Neural progenitor cell (in vitro differentiated cells): ENCODE measurements at regions not wholly inside any gene's neighbourhood (a gene's known extent, or its start where the extent isn't known, plus 50 kb on each side); places are given as distances from the start of the nearest gene placed in this dataset.

Experiments used
- DNase-seq: peaks from one replicate; pipeline ENCODE4 v3.0.0-alpha.2; 2016; ENCODE audit warnings: low spot score
- H2AFZ ChIP-seq: fragments of 200-600 bp; sonication (generic); replicated peaks from 2 replicates; pipeline ENCODE4 v1.6.1; 2016; ENCODE audit warnings: antibody characterized with exemption
- H3F3A ChIP-seq: fragments of 200-600 bp; sonication (generic); 2 replicates; pipeline ENCODE4 v1.6.1; 2016; ENCODE audit warnings: antibody characterized with exemption, low read depth
- H3K27ac ChIP-seq: fragments of 200-600 bp; sonication (generic); 2 replicates; pipeline ENCODE4 v1.5.1; 2016; ENCODE audit warnings: mild to moderate bottlenecking
- H3K27me3 ChIP-seq: fragments of 200-600 bp; sonication (generic); 2 replicates; pipeline ENCODE4 v1.6.1; 2016; ENCODE audit warnings: mild to moderate bottlenecking, moderate library complexity
- H3K36me3 ChIP-seq: fragments of 200-600 bp; sonication (generic); 2 replicates; pipeline ENCODE4 v1.5.1; 2016
- H3K4me1 ChIP-seq: fragments of 200-600 bp; sonication (generic); 2 replicates; pipeline ENCODE4 v1.6.1; 2016; ENCODE audit warnings: mixed run types
- H3K4me2 ChIP-seq: fragments of 200-600 bp; sonication (generic); 2 replicates; pipeline ENCODE4 v1.6.1; 2016
- H3K4me3 ChIP-seq: fragments of 200-600 bp; sonication (generic); 2 replicates; pipeline ENCODE4 v1.5.1; 2016
- H3K79me2 ChIP-seq: fragments of 200-600 bp; sonication (generic); 2 replicates; pipeline ENCODE4 v1.6.1; 2016; ENCODE audit warnings: low read depth
- H3K9ac ChIP-seq: fragments of 200-600 bp; sonication (generic); 2 replicates; pipeline ENCODE4 v1.6.1; 2016
- H3K9me3 ChIP-seq: fragments of 200-600 bp; sonication (generic); 2 replicates; pipeline ENCODE4 v1.5.1; 2016; ENCODE audit warnings: low read depth
- H4K20me1 ChIP-seq: fragments of 200-600 bp; sonication (generic); 2 replicates; pipeline ENCODE4 v1.6.1; 2016; ENCODE audit warnings: low read depth
- H3K27ac Mint-ChIP-seq: 3 replicates; pipeline ENCODE4 v1.8.0; 2021; ENCODE audit warnings: mixed read lengths
- H3K27me3 Mint-ChIP-seq: 2 replicates; pipeline ENCODE4 v1.8.0; 2022; ENCODE audit warnings: low read depth, mild to moderate bottlenecking, inconsistent platforms, moderate library complexity, mixed read lengths; ENCODE audit not compliant: insufficient read depth
- H3K36me3 Mint-ChIP-seq: 3 replicates; pipeline ENCODE4 v1.8.0; 2021; ENCODE audit warnings: mixed read lengths
- H3K4me1 Mint-ChIP-seq: 3 replicates; pipeline ENCODE4 v1.8.0; 2021; ENCODE audit warnings: mixed read lengths
- H3K4me3 Mint-ChIP-seq: 3 replicates; pipeline ENCODE4 v1.8.0; 2021; ENCODE audit warnings: mild to moderate bottlenecking, moderate library complexity, mixed read lengths
- H3K9me3 Mint-ChIP-seq: 3 replicates; pipeline ENCODE4 v1.8.0; 2020; ENCODE audit warnings: mixed read lengths
- CTCF ChIP-seq: fragments of 200-600 bp; sonication (generic); IDR thresholded peaks from 2 replicates; pipeline ENCODE4 v1.5.1; 2017; ENCODE audit warnings: antibody characterized with exemption, mild to moderate bottlenecking
- EZH2 ChIP-seq: fragments of 200-600 bp; sonication (generic); IDR thresholded peaks from 2 replicates; pipeline ENCODE4 v1.6.1; 2017; ENCODE audit warnings: antibody characterized with exemption, mild to moderate bottlenecking, moderate library complexity
- EZH2phosphoT487 ChIP-seq: fragments of 200-600 bp; sonication (generic); IDR thresholded peaks from 2 replicates; pipeline ENCODE4 v1.6.1; 2017; ENCODE audit warnings: antibody characterized with exemption

- H2AFZ ChIP-seq: no peak overlapping the region
- no peak overlapping the region for H3K4me3 ChIP-seq
- H3K9ac ChIP-seq: no peak overlapping the region
- no peak overlapping the region for H3K27ac ChIP-seq
- H3K27me3 ChIP-seq: no peaks in the 10 kb centered on the region
- H4K20me1 ChIP-seq: no peaks in the 10 kb centered on the region
- Mint-ChIP-seq H3K4me3 (peak overlapping the region; percentile 4), H3K27me3 (peaks cover 16% of the 10 kb centered on the region), H3K36me3 (peaks cover 4% of the 10 kb centered on the region), H3K9me3 (peaks cover 4% of the 10 kb centered on the region), H3K4me1 (peaks cover 45% of the 10 kb centered on the region), H3K27ac (peak overlapping the region; percentile 34)
- no peaks in the 10 kb centered on the region for H3F3A ChIP-seq
- no peaks in the 10 kb centered on the region for H3K79me2 ChIP-seq
- no peak for DNase-seq
- peaks cover 12% of the 10 kb centered on the region for H3K4me1 ChIP-seq
- TF ChIP-seq EZH2phosphoT487: no peak
- H3K4me2 ChIP-seq: no peak overlapping the region
- H3K9me3 ChIP-seq: no peaks in the 10 kb centered on the region
- H3K36me3 ChIP-seq: no peaks in the 10 kb centered on the region
Measured at GRCh38 chr2:234587341-234588053, 90.6 kb upstream of the ARL4C start.

GRCh38 chr2:234583331-234583730 is 86.5 kb upstream of the ARL4C start:
- no peak overlapping the region for H3K4me3 ChIP-seq
- H3K79me2 ChIP-seq: no peaks in the 10 kb centered on the region
- no peaks in the 10 kb centered on the region for H3K9me3 ChIP-seq
- no peak overlapping the region for H3K9ac ChIP-seq
- Mint-ChIP-seq H3K27ac (peak overlapping the region; percentile 32), H3K9me3 (peaks cover 4% of the 10 kb centered on the region), H3K36me3 (peaks cover 4% of the 10 kb centered on the region), H3K4me1 (peaks cover 56% of the 10 kb centered on the region), H3K27me3 (peaks cover 9% of the 10 kb centered on the region), H3K4me3 (no peak overlapping the region)
- no peaks in the 10 kb centered on the region for H3K36me3 ChIP-seq
- TF ChIP-seq EZH2phosphoT487 (no peak), EZH2 (no peak), CTCF (no peak)
- no peak overlapping the region for H2AFZ ChIP-seq
- peaks cover 25% of the 10 kb centered on the region for H3K4me1 ChIP-seq
- H3K27me3 ChIP-seq: no peaks in the 10 kb centered on the region
- no peak overlapping the region for H3K27ac ChIP-seq
- H4K20me1 ChIP-seq: no peaks in the 10 kb centered on the region
- H3F3A ChIP-seq: no peaks in the 10 kb centered on the region
- no peak for DNase-seq
- no peak overlapping the region for H3K4me2 ChIP-seq

- Histone ChIP-seq H2AFZ (no peak overlapping the region), H3K9ac (no peak overlapping the region), H3K4me3 (no peak overlapping the region), H3K79me2 (no peaks in the 10 kb centered on the region), H4K20me1 (no peaks in the 10 kb centered on the region), H3F3A (no peaks in the 10 kb centered on the region), H3K27me3 (no peaks in the 10 kb centered on the region), H3K27ac (no peak overlapping the region), H3K9me3 (no peaks in the 10 kb centered on the region), H3K4me2 (no peak overlapping the region), H3K4me1 (peaks cover 13% of the 10 kb centered on the region), H3K36me3 (no peaks in the 10 kb centered on the region)
- H3K4me1 Mint-ChIP-seq: peaks cover 44% of the 10 kb centered on the region
- H3K9me3 Mint-ChIP-seq: peaks cover 5% of the 10 kb centered on the region
- no peak for DNase-seq
- no peak overlapping the region for H3K4me3 Mint-ChIP-seq
- TF ChIP-seq CTCF: no peak
- peaks cover 6% of the 10 kb centered on the region for H3K27me3 Mint-ChIP-seq
- H3K36me3 Mint-ChIP-seq: peaks cover 4% of the 10 kb centered on the region
- no peak overlapping the region for H3K27ac Mint-ChIP-seq
Measured at GRCh38 chr2:234580686-234581085, 83.8 kb upstream of the ARL4C start.

GRCh38 chr2:234579231-234579962 is 82.5 kb upstream of the ARL4C start:
- Histone ChIP-seq H3K27me3 (no peaks in the 10 kb centered on the region), H3K4me1 (peaks cover 13% of the 10 kb centered on the region), H3F3A (no peaks in the 10 kb centered on the region), H3K4me3 (no peak overlapping the region), H3K4me2 (no peak overlapping the region), H3K36me3 (no peaks in the 10 kb centered on the region), H3K27ac (no peak overlapping the region), H4K20me1 (no peaks in the 10 kb centered on the region), H3K79me2 (no peaks in the 10 kb centered on the region), H2AFZ (no peak overlapping the region), H3K9ac (no peak overlapping the region), H3K9me3 (no peaks in the 10 kb centered on the region)
- H3K9me3 Mint-ChIP-seq: peaks cover 9% of the 10 kb centered on the region
- peaks cover 34% of the 10 kb centered on the region for H3K4me1 Mint-ChIP-seq
- H3K36me3 Mint-ChIP-seq: peaks cover 2% of the 10 kb centered on the region
- peaks cover 4% of the 10 kb centered on the region for H3K27me3 Mint-ChIP-seq
- no peak overlapping the region for H3K4me3 Mint-ChIP-seq
- TF ChIP-seq EZH2 (no peak), CTCF (no peak), EZH2phosphoT487 (no peak)
- H3K27ac Mint-ChIP-seq: no peak overlapping the region
- DNase-seq: no peak
